Panc1 (cell line): ENCODE measurements at regions not wholly inside any gene's neighbourhood (a gene's known extent, or its start where the extent isn't known, plus 50 kb on each side); places are given as distances from the start of the nearest gene placed in this dataset.

ENCODE experiments used
- ATAC-seq: fragments of 200-7000 bp; cut with Tn5 transposase; 2 replicates; pipeline ENCODE4 v1.9.1; 2020; ENCODE audit warnings: mild to moderate bottlenecking, moderate library complexity
- BruUV-seq: library from RNA; stranded (reverse); fragments of 400-500 nt; replicated peaks from 2 replicates; lab custom pipeline; 2021; lab: Mats Ljungman, UMichigan
- CTCF ChIA-PET: fragments of 300-600 bp; sonication (Branson Sonifier 250); formaldehyde crosslinking; loops from one replicate; lab custom pipeline; 2022; ENCODE audit warnings: antibody characterized with exemption; lab: Charles Lee
- POLR2A ChIA-PET: fragments of 300-600 bp; sonication (Branson Sonifier 250); formaldehyde crosslinking; loops from one replicate; lab custom pipeline; 2022; ENCODE audit warnings: antibody characterized with exemption; lab: Charles Lee
- DNase-seq: peaks from one replicate; pipeline ENCODE4 v3.0.0-alpha.2; 2010; ENCODE audit warnings: low read depth, low spot score
- H3K27ac ChIP-seq: 2 replicates; pipeline ENCODE4 v1.5.1; 2011; ENCODE audit warnings: mild to moderate bottlenecking, low read length, inconsistent platforms
- H3K27me3 ChIP-seq: fragments of 200-500 bp; sonication (Bioruptor generic); 2 replicates; pipeline ENCODE4 v1.6.0; 2014; ENCODE audit warnings: low read length, inconsistent platforms; ENCODE audit not compliant: control insufficient read depth, insufficient read depth
- H3K36me3 ChIP-seq: fragments of 200-500 bp; sonication (Bioruptor generic); 2 replicates; pipeline ENCODE4 v1.5.1; 2014; ENCODE audit warnings: inconsistent platforms, mild to moderate bottlenecking, low read length, moderate library complexity; ENCODE audit not compliant: control insufficient read depth, insufficient read depth
- H3K4me1 ChIP-seq: 2 replicates; pipeline ENCODE4 v1.5.1; 2011; ENCODE audit warnings: inconsistent platforms, mild to moderate bottlenecking, low read length, moderate library complexity; ENCODE audit not compliant: control insufficient read depth, insufficient read depth
- H3K4me3 ChIP-seq, 2 experiments: 2 replicates each; pipeline ENCODE4 v1.5.1; 2011 to 2012; ENCODE audit warnings: low read depth in 2 of 2, low read length in 2 of 2, mild to moderate bottlenecking in 2 of 2, inconsistent platforms in 1 of 2, moderate library complexity in 1 of 2
- H3K9me3 ChIP-seq: fragments of 200-500 bp; sonication (Bioruptor generic); 2 replicates; pipeline ENCODE4 v1.5.1; 2014; ENCODE audit warnings: low read depth, mild to moderate bottlenecking, inconsistent platforms, low read length, moderate library complexity; ENCODE audit not compliant: control insufficient read depth, insufficient read depth
- POLR2AphosphoS5 ChIP-seq: IDR thresholded peaks from 2 replicates; pipeline ENCODE4 v1.6.1; 2012; ENCODE audit warnings: mild to moderate bottlenecking, low read depth, low read length, moderate library complexity
- SIN3A ChIP-seq: IDR thresholded peaks from 2 replicates; pipeline ENCODE4 v1.6.1; 2012; ENCODE audit warnings: low read depth, mild to moderate bottlenecking, low read length, moderate library complexity, borderline replicate concordance; ENCODE audit not compliant: insufficient read depth
- TCF7L2 ChIP-seq: IDR thresholded peaks from 2 replicates; pipeline ENCODE4 v1.6.1; 2011; ENCODE audit warnings: mild to moderate bottlenecking, low read depth, low read length, inconsistent platforms
- in situ Hi-C: cut with HindIII; loops from 2 replicates; pipeline ENCODE4 v1.10.0; 2016; ENCODE audit warnings: low sequenced_read_pairs, low pct_unique_long_range_greater_than_20kb
- intact Hi-C: fragments of 100-400 bp; cut with micrococcal nuclease; formaldehyde crosslinking; loops from one replicate; pipeline ENCODE4 v1.10.0; 2022; ENCODE audit not compliant: unreplicated experiment
- TF ChIP-seq, protein P1 (sequence below): fragments of 450-650 bp; IDR thresholded peaks from 2 replicates; pipeline ENCODE4 v1.5.1; 2017; ENCODE audit warnings: mild to moderate bottlenecking
- TF ChIP-seq, protein P2 (sequence below), 2 experiments: IDR thresholded peaks; 2 replicates each; pipeline ENCODE4 v1.6.1; 2011 to 2012; ENCODE audit warnings: low read depth in 2 of 2, control low read depth in 1 of 2, low read length in 1 of 2, mild to moderate bottlenecking in 1 of 2, moderate library complexity in 1 of 2; ENCODE audit not compliant: insufficient read depth in 1 of 2

- ATAC-seq: no peak
- DNase-seq: no peak
- no peak overlapping the region for H3K4me3 ChIP-seq
- H3K9me3 ChIP-seq: no peaks in the 10 kb centered on the region
- H3K36me3 ChIP-seq: no peaks in the 10 kb centered on the region
- in situ Hi-C loops (no loop called here), intact Hi-C loops (no loop called here)
- no peaks in the 10 kb centered on the region for H3K4me1 ChIP-seq
- H3K27ac ChIP-seq: no peak overlapping the region
- ChIA-PET POLR2A (no interaction called here), CTCF (no interaction called here)
- BruUV-seq: no TSS peak
- H3K27me3 ChIP-seq: no peaks in the 10 kb centered on the region
- TF ChIP-seq, protein P1, sequence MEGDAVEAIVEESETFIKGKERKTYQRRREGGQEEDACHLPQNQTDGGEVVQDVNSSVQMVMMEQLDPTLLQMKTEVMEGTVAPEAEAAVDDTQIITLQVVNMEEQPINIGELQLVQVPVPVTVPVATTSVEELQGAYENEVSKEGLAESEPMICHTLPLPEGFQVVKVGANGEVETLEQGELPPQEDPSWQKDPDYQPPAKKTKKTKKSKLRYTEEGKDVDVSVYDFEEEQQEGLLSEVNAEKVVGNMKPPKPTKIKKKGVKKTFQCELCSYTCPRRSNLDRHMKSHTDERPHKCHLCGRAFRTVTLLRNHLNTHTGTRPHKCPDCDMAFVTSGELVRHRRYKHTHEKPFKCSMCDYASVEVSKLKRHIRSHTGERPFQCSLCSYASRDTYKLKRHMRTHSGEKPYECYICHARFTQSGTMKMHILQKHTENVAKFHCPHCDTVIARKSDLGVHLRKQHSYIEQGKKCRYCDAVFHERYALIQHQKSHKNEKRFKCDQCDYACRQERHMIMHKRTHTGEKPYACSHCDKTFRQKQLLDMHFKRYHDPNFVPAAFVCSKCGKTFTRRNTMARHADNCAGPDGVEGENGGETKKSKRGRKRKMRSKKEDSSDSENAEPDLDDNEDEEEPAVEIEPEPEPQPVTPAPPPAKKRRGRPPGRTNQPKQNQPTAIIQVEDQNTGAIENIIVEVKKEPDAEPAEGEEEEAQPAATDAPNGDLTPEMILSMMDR: no peak
- TF ChIP-seq TCF7L2 (no peak), SIN3A (no peak), POLR2AphosphoS5 (no peak)
- TF ChIP-seq, protein P2, sequence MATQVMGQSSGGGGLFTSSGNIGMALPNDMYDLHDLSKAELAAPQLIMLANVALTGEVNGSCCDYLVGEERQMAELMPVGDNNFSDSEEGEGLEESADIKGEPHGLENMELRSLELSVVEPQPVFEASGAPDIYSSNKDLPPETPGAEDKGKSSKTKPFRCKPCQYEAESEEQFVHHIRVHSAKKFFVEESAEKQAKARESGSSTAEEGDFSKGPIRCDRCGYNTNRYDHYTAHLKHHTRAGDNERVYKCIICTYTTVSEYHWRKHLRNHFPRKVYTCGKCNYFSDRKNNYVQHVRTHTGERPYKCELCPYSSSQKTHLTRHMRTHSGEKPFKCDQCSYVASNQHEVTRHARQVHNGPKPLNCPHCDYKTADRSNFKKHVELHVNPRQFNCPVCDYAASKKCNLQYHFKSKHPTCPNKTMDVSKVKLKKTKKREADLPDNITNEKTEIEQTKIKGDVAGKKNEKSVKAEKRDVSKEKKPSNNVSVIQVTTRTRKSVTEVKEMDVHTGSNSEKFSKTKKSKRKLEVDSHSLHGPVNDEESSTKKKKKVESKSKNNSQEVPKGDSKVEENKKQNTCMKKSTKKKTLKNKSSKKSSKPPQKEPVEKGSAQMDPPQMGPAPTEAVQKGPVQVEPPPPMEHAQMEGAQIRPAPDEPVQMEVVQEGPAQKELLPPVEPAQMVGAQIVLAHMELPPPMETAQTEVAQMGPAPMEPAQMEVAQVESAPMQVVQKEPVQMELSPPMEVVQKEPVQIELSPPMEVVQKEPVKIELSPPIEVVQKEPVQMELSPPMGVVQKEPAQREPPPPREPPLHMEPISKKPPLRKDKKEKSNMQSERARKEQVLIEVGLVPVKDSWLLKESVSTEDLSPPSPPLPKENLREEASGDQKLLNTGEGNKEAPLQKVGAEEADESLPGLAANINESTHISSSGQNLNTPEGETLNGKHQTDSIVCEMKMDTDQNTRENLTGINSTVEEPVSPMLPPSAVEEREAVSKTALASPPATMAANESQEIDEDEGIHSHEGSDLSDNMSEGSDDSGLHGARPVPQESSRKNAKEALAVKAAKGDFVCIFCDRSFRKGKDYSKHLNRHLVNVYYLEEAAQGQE (IDR thresholded peaks at IDR 0.05; ENCODE audit: insufficient read depth in 1 of 2, low read depth in 2 of 2, low read length in 1 of 2): no peak
Observed at GRCh38 chr3:3699816-3700633, 99.2 kb upstream of the LRRN1 start.

DNA sequence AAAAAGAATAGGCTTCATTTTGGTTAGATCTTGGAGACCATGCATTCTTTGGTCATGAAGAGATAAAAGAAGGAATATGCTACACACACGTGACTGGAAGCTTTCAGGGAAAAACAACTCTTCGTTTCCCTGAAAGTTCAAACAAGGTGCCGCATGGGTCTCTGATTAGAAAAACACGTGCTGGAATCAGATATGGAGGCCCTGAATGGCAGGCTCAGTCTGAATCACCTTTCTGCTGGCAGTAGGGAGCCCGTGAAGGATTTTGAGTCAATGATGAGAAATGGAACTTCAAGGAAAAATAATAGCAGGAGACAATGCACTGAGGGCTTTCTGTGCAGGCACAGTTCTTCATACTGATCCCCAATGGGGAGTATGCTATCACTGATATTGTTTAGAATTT lies 99.8 kb upstream of the LRRN1 start:
- TF ChIP-seq, protein P2 (IDR thresholded peaks at IDR 0.05; ENCODE audit: insufficient read depth in 1 of 2, low read depth in 2 of 2, low read length in 1 of 2): no peak
- TF ChIP-seq TCF7L2 (no peak), SIN3A (no peak), POLR2AphosphoS5 (no peak)
- TF ChIP-seq, protein P1: no peak
- in situ Hi-C loops (no loop called here), intact Hi-C loops (no loop called here)
- POLR2A ChIA-PET: no interaction called here
- BruUV-seq: no TSS peak
- no peak for DNase-seq
- no peaks in the 10 kb centered on the region for H3K4me1 ChIP-seq
- H3K36me3 ChIP-seq: no peaks in the 10 kb centered on the region
- CTCF ChIA-PET: no interaction called here
- H3K27me3 ChIP-seq: no peaks in the 10 kb centered on the region
- no peak for ATAC-seq
- no peaks in the 10 kb centered on the region for H3K9me3 ChIP-seq
- no peak overlapping the region for H3K27ac ChIP-seq
- H3K4me3 ChIP-seq: no peak overlapping the region
